H1 (cell line): ENCODE measurements at regions not wholly inside any gene's neighbourhood (a gene's known extent, or its start where the extent isn't known, plus 50 kb on each side); places are given as distances from the start of the nearest gene placed in this dataset.

ENCODE experiments used
- CTCF ChIA-PET: fragments of 300-600 bp; sonication (Branson Sonifier 250); formaldehyde crosslinking; loops from one replicate; lab custom pipeline; 2021; ENCODE audit not compliant: partially characterized antibody; lab: Charles Lee
- POLR2A ChIA-PET: fragments of 300-600 bp; sonication (Branson Sonifier 250); formaldehyde crosslinking; loops from one replicate; lab custom pipeline; 2021; ENCODE audit warnings: inconsistent platforms; ENCODE audit not compliant: partially characterized antibody; lab: Charles Lee
- DNase-seq, 2 experiments: peaks; one replicate each; pipeline versions ENCODE4 v3.0.0 to v3.0.0-alpha.2; 2010 to 2022; ENCODE audit warnings: low spot score in 2 of 2, low read depth in 1 of 2, mixed read lengths in 1 of 2
- FAIRE-seq: peaks from 2 replicates; lab custom pipeline; 2011; peaks lifted over from hg19 to GRCh38; lab: Jason Lieb, UNC
- H2AFZ ChIP-seq: 2 replicates; pipeline ENCODE4 v1.8.1; 2012; ENCODE audit warnings: low read length, inconsistent platforms
- H2AK5ac ChIP-seq: 2 replicates; pipeline ENCODE4 v1.6.1; 2013; ENCODE audit warnings: low read depth, low read length
- H2BK120ac ChIP-seq: replicated peaks from 2 replicates; pipeline ENCODE3; 2013; ENCODE audit warnings: low read depth, low read length, inconsistent platforms
- H2BK12ac ChIP-seq: 2 replicates; pipeline ENCODE4 v1.6.1; 2013; ENCODE audit warnings: low read depth, low read length
- H2BK15ac ChIP-seq: 2 replicates; pipeline ENCODE4 v1.6.1; 2013; ENCODE audit warnings: low read length
- H2BK20ac ChIP-seq: 2 replicates; pipeline ENCODE4 v1.6.1; 2013; ENCODE audit warnings: low read length
- H2BK5ac ChIP-seq: 2 replicates; pipeline ENCODE4 v1.6.1; 2013; ENCODE audit warnings: low read depth, low read length
- H3K14ac ChIP-seq: 2 replicates; pipeline ENCODE4 v1.6.1; 2013; ENCODE audit warnings: inconsistent platforms; ENCODE audit not compliant: insufficient read length
- H3K18ac ChIP-seq: 2 replicates; pipeline ENCODE4 v1.6.1; 2013; ENCODE audit warnings: low read length; ENCODE audit errors: extremely low read depth
- H3K23ac ChIP-seq: 2 replicates; pipeline ENCODE4 v1.6.1; 2013; ENCODE audit warnings: inconsistent platforms; ENCODE audit not compliant: insufficient read length
- H3K23me2 ChIP-seq: 2 replicates; pipeline ENCODE4 v1.6.1; 2013; ENCODE audit warnings: low read depth, low read length
- H3K27ac ChIP-seq: 2 replicates; pipeline ENCODE4 v1.6.1; 2011; ENCODE audit warnings: low read depth, low read length, inconsistent platforms
- H3K27me3 ChIP-seq, 4 experiments: replicated peaks in 1 of 4; 1 replicate in 1 of 4; 2 replicates in 3 of 4; pipeline versions ENCODE4 v1.6.1 to v1.8.1; 2011 to 2013; ENCODE audit warnings: low read length in 3 of 4, mild to moderate bottlenecking in 3 of 4, inconsistent platforms in 2 of 4, mixed read lengths in 2 of 4, moderate library complexity in 1 of 4; ENCODE audit not compliant: control insufficient read depth in 3 of 4, insufficient read depth in 3 of 4; ENCODE audit errors: extremely low read depth in 1 of 4
- H3K36me3 ChIP-seq, 4 experiments: 2 replicates each; pipeline versions ENCODE4 v1.6.1 to v1.8.1; 2011 to 2013; ENCODE audit warnings: mild to moderate bottlenecking in 4 of 4, low read length in 3 of 4, moderate library complexity in 2 of 4, control low read depth in 1 of 4, inconsistent platforms in 1 of 4; ENCODE audit not compliant: insufficient read depth in 4 of 4, control insufficient read depth in 2 of 4
- H3K4ac ChIP-seq: replicated peaks from 2 replicates; pipeline ENCODE3; 2013; ENCODE audit warnings: low read length, low read depth, mixed read lengths, inconsistent platforms; ENCODE audit not compliant: insufficient read length
- H3K4me1 ChIP-seq, 4 experiments: replicated peaks in 1 of 4; 1 replicate in 1 of 4; 2 replicates in 3 of 4; pipeline versions ENCODE4 v1.6.1 to v1.8.1; 2011 to 2013; ENCODE audit warnings: low read length in 3 of 4, inconsistent platforms in 2 of 4, mixed read lengths in 1 of 4; ENCODE audit not compliant: insufficient read depth in 4 of 4, control insufficient read depth in 3 of 4
- H3K4me2 ChIP-seq, 2 experiments: 2 replicates each; pipeline versions ENCODE4 v1.6.1 to v1.8.1; 2011 to 2013; ENCODE audit warnings: low read depth in 2 of 2, low read length in 2 of 2, control low read depth in 1 of 2, inconsistent platforms in 1 of 2, mild to moderate bottlenecking in 1 of 2; ENCODE audit not compliant: insufficient read depth in 1 of 2
- H3K4me3 ChIP-seq, 4 experiments: fragments of 200-600, 300-600 bp in 1 of 4; sonication (generic), shearing (Covaris generic), sonication (Bioruptor Twin) in 1 of 4; 2 replicates each; pipeline versions ENCODE4 v1.5.1 to v1.8.1; 2011 to 2016; ENCODE audit warnings: low read length in 4 of 4, low read depth in 3 of 4, control low read depth in 2 of 4, inconsistent platforms in 2 of 4, mild to moderate bottlenecking in 2 of 4, mixed read lengths in 1 of 4, moderate library complexity in 1 of 4; ENCODE audit not compliant: insufficient read depth in 2 of 4; ENCODE audit errors: extremely low read depth in 1 of 4
- H3K56ac ChIP-seq: replicated peaks from 2 replicates; pipeline ENCODE3; 2013; ENCODE audit warnings: low read depth, mild to moderate bottlenecking, mixed read lengths, low read length, inconsistent platforms; ENCODE audit not compliant: insufficient read length
- H3K79me1 ChIP-seq: 2 replicates; pipeline ENCODE4 v1.6.1; 2013; ENCODE audit warnings: low read depth, low read length, control low read depth
- H3K79me2 ChIP-seq, 2 experiments: 2 replicates each; pipeline versions ENCODE4 v1.6.1 to v1.8.1; 2012 to 2013; ENCODE audit warnings: low read length in 2 of 2, mild to moderate bottlenecking in 2 of 2, inconsistent platforms in 1 of 2; ENCODE audit not compliant: insufficient read depth in 2 of 2, control insufficient read depth in 1 of 2
- H3K9ac ChIP-seq, 4 experiments: replicated peaks in 1 of 4; 1 replicate in 1 of 4; 2 replicates in 3 of 4; pipeline versions ENCODE4 v1.6.1 to v1.8.1; 2011 to 2013; ENCODE audit warnings: low read depth in 3 of 4, low read length in 3 of 4, control low read depth in 2 of 4, mild to moderate bottlenecking in 2 of 4, moderate library complexity in 2 of 4, inconsistent platforms in 1 of 4; ENCODE audit errors: extremely low read depth in 1 of 4
- H3K9me3 ChIP-seq, 2 experiments: 2 replicates each; pipeline versions ENCODE4 v1.6.1 to v1.8.1; 2012 to 2013; ENCODE audit warnings: mild to moderate bottlenecking in 2 of 2, moderate library complexity in 2 of 2, control low read depth in 1 of 2, inconsistent platforms in 1 of 2, low read depth in 1 of 2, low read length in 1 of 2, mixed read lengths in 1 of 2; ENCODE audit not compliant: insufficient read depth in 2 of 2
- H4K20me1 ChIP-seq, 2 experiments: replicated peaks in 1 of 2; 2 replicates each; pipeline versions ENCODE3 to v1.8.1; 2011 to 2013; ENCODE audit warnings: inconsistent platforms in 2 of 2, low read length in 2 of 2, mild to moderate bottlenecking in 1 of 2; ENCODE audit not compliant: insufficient read depth in 2 of 2, control insufficient read depth in 1 of 2
- H4K5ac ChIP-seq: 2 replicates; pipeline ENCODE4 v1.6.1; 2013; ENCODE audit warnings: low read length, low read depth, mixed read lengths, inconsistent platforms; ENCODE audit not compliant: insufficient read length
- H4K8ac ChIP-seq: 2 replicates; pipeline ENCODE4 v1.8.0; 2013; ENCODE audit warnings: mild to moderate bottlenecking, moderate library complexity, low read length, inconsistent platforms; ENCODE audit not compliant: insufficient read depth; ENCODE audit errors: extremely low read depth
- H4K91ac ChIP-seq: replicated peaks from 2 replicates; pipeline ENCODE3; 2013; ENCODE audit warnings: low read length, mixed read lengths, inconsistent platforms; ENCODE audit not compliant: insufficient read length
- BRCA1 ChIP-seq: IDR thresholded peaks from 2 replicates; pipeline ENCODE4 v1.6.1; 2012; ENCODE audit warnings: low read depth, low read length, improper control_type of control experiment
- CHD2 ChIP-seq: IDR thresholded peaks from 2 replicates; pipeline ENCODE4 v1.6.1; 2012; ENCODE audit warnings: low read length, improper control_type of control experiment
- EGR1 ChIP-seq: IDR thresholded peaks from 2 replicates; pipeline ENCODE4 v1.6.1; 2011; ENCODE audit warnings: low read depth, low read length, borderline replicate concordance
- FOSL1 ChIP-seq: IDR thresholded peaks from 2 replicates; pipeline ENCODE4 v1.6.1; 2011; ENCODE audit warnings: mild to moderate bottlenecking, low read depth, low read length, moderate library complexity; ENCODE audit not compliant: insufficient read depth
- GABPA ChIP-seq: IDR thresholded peaks from 2 replicates; pipeline ENCODE4 v1.6.1; 2011; ENCODE audit warnings: mild to moderate bottlenecking, low read length, moderate library complexity, borderline replicate concordance; ENCODE audit not compliant: insufficient read depth
- JUN ChIP-seq: IDR thresholded peaks from 2 replicates; pipeline ENCODE4 v1.6.1; 2011; ENCODE audit warnings: low read depth, mild to moderate bottlenecking, improper control_type of control experiment, low read length
- KDM1A ChIP-seq: fragments of 200-600, 300-600 bp; sonication (generic); IDR thresholded peaks from 2 replicates; pipeline ENCODE4 v1.7.1; 2016; ENCODE audit warnings: mild to moderate bottlenecking, low read length, borderline replicate concordance
- NRF1 ChIP-seq: IDR thresholded peaks from 2 replicates; pipeline ENCODE4 v1.6.1; 2011; ENCODE audit warnings: mild to moderate bottlenecking, low read depth, low read length, improper control_type of control experiment
- RBBP5 ChIP-seq: IDR thresholded peaks from 2 replicates; pipeline ENCODE4 v1.7.1; 2012; ENCODE audit warnings: low read depth, mild to moderate bottlenecking, inconsistent platforms, low read length, moderate library complexity, borderline replicate concordance
- RXRA ChIP-seq: IDR thresholded peaks from 2 replicates; pipeline ENCODE4 v1.6.1; 2011; ENCODE audit warnings: low read depth, mild to moderate bottlenecking, low read length, moderate library complexity; ENCODE audit not compliant: insufficient read depth
- SIN3A ChIP-seq, 2 experiments: IDR thresholded peaks in 1 of 2; conservative IDR thresholded peaks in 1 of 2; 2 replicates each; pipeline ENCODE4 v1.6.1; 2011 to 2012; ENCODE audit warnings: low read length in 2 of 2, improper control_type of control experiment in 1 of 2, low read depth in 1 of 2, mild to moderate bottlenecking in 1 of 2
- TAF1 ChIP-seq: IDR thresholded peaks from 2 replicates; pipeline ENCODE4 v1.6.1; 2011; ENCODE audit warnings: mild to moderate bottlenecking, low read depth, low read length
- TCF12 ChIP-seq: IDR thresholded peaks from 2 replicates; pipeline ENCODE4 v1.6.1; 2011; ENCODE audit warnings: low read depth, mild to moderate bottlenecking, low read length
- TEAD4 ChIP-seq: IDR thresholded peaks from 2 replicates; pipeline ENCODE4 v1.6.1; 2012; ENCODE audit warnings: low read depth, low read length, inconsistent platforms, mixed read lengths
- ZNF274 ChIP-seq: IDR thresholded peaks from 2 replicates; pipeline ENCODE4 v1.7.0; 2012; ENCODE audit warnings: low read length, borderline replicate concordance; ENCODE audit errors: extremely low read depth
- WGBS, 2 experiments: shearing (Covaris generic) in 1 of 2; methylation state at CpG; one replicate each; pipeline versions ENCODE4 v1.1.6 to v1.1.7; 2013 to 2015; ENCODE audit warnings: low lambda C conversion rate in 2 of 2, mixed read lengths in 2 of 2, inconsistent platforms in 1 of 2, low coverage in 1 of 2, missing lambda C conversion rate in 1 of 2; ENCODE audit not compliant: insufficient replicate concordance in 2 of 2, insufficient coverage in 1 of 2, insufficient read length in 1 of 2; ENCODE audit errors: extremely low coverage in 1 of 2, missing lambda C conversion rate in 1 of 2; 5-methylcytosine and 5-hydroxymethylcytosine counted together
- TF ChIP-seq, protein P1 (sequence below): IDR thresholded peaks from 2 replicates; pipeline ENCODE4 v1.6.1; 2012; ENCODE audit warnings: inconsistent platforms

- Histone ChIP-seq H3K14ac (no peak overlapping the region), H4K8ac (no peak overlapping the region), H4K91ac (no peak overlapping the region), H3K27ac (no peak overlapping the region), H3K23ac (no peak overlapping the region), H2BK120ac (no peak overlapping the region), H2AK5ac (no peak overlapping the region), H4K20me1 (no peaks in the 10 kb centered on the region), H2BK5ac (no peak overlapping the region), H3K23me2 (no peaks in the 10 kb centered on the region; the same call in 1 of the 2 replicates), H3K18ac (no peak overlapping the region), H3K4ac (no peak overlapping the region), H3K27me3 (no peaks in the 10 kb centered on the region), H3K9me3 (no peaks in the 10 kb centered on the region), H3K9ac (no peak overlapping the region), H2BK12ac (no peak overlapping the region), H3K4me3 (no peak overlapping the region), H3K4me2 (no peak overlapping the region), H3K36me3 (no peaks in the 10 kb centered on the region), H2AFZ (no peak overlapping the region), H3K4me1 (no peaks in the 10 kb centered on the region), H3K79me1 (no peaks in the 10 kb centered on the region), H3K79me2 (no peaks in the 10 kb centered on the region), H2BK15ac (no peak overlapping the region), H4K5ac (no peak overlapping the region), H3K56ac (no peak overlapping the region), H2BK20ac (no peak overlapping the region)
- CTCF ChIA-PET = interaction anchor here (1.0 kb wide), 1 partner anchor 238 kb away, joined by 3 read pairs; no protein-coding TSS in a partner anchor
- WGBS, 2 experiments = 90% methylated on average over 6 of the region's 6 CpGs; no CpG with 5 or more reads in 1 of the 2 experiments
- POLR2A ChIA-PET = no interaction called here
- FAIRE-seq = no peak
- DNase-seq = no peak
- TF ChIP-seq FOSL1 = no peak
- TF ChIP-seq GABPA = no peak
- TF ChIP-seq RXRA = no peak
- TF ChIP-seq CHD2 = no peak
- TF ChIP-seq TCF12 = no peak
- TF ChIP-seq KDM1A = no peak
- no peak for TF ChIP-seq RBBP5
- no peak for TF ChIP-seq SIN3A (conservative IDR thresholded peaks at IDR 0.05 in 1 of 2, IDR thresholded peaks at IDR 0.05 in 1 of 2; ENCODE audit: low read depth in 1 of 2, low read length in 2 of 2)
- no peak for TF ChIP-seq EGR1
- TF ChIP-seq, protein P1, sequence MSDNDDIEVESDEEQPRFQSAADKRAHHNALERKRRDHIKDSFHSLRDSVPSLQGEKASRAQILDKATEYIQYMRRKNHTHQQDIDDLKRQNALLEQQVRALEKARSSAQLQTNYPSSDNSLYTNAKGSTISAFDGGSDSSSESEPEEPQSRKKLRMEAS = no peak
- no peak for TF ChIP-seq NRF1
- TF ChIP-seq BRCA1 = no peak
- TF ChIP-seq JUN = no peak
- no peak for TF ChIP-seq TAF1
- no peak for TF ChIP-seq TEAD4
- no peak for TF ChIP-seq ZNF274
Observed at GRCh38 chr5:107010060-107010459, 660.7 kb downstream of the EFNA5 start.
